ENCODE measurements at regions not wholly inside any gene's neighbourhood (a gene's known extent, or its start where the extent isn't known, plus 50 kb on each side); places are given as distances from the start of the nearest gene placed in this dataset.
A peak's percentile ranks its signal among the peaks of the same experiment; 100 is the strongest.
"Not testable (repeated sequence)": the region's sequence is repeated elsewhere in the genome, so short reads cannot be mapped to it uniquely, and the experiment has no call there.

GRCh38 chr6:145087034-145087433 lies 648.3 kb downstream of the EPM2A start:
- no peak for DNase-seq

DNA sequence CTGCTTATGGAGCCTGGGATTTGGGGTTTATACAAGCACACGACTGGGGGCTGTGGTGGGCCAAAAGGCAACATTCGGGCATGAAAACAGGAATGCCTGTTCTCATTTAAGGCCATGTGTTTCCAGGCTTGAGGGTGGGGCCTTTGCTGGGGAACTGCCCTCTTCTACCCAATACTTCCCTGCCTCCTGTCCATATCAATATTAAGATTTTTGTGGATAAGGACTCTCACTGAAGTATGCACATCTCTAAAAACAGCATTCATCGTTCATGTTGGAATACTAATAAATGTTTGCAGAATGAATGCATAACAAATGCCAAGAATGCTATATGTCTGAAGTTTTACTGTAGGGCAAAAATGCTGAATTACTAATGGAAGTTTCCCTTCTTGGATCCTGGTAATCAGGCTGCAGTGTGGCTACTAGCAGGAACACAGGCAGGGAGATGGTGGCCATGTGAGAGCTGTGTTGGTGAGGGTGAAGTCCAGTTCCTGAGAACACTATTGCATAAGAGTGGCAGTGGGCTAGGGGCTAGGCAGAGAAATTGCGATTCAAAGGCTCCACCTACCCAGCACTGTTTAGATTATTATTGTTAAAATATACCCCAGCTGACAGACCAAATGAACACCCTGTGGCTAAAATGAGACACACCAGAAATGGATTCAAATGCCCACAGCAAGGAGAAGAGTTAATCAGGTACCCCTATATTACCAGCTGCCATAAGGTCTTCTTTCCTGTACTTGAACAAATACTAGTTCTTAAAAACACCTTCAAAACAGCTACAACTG lies 644.3 kb downstream of the EPM2A start:
- DNase-seq, result no peak

GRCh38 chr6:145091586-145092142 lies 643.7 kb downstream of the EPM2A start:
- DNase-seq, result no peak

DNA sequence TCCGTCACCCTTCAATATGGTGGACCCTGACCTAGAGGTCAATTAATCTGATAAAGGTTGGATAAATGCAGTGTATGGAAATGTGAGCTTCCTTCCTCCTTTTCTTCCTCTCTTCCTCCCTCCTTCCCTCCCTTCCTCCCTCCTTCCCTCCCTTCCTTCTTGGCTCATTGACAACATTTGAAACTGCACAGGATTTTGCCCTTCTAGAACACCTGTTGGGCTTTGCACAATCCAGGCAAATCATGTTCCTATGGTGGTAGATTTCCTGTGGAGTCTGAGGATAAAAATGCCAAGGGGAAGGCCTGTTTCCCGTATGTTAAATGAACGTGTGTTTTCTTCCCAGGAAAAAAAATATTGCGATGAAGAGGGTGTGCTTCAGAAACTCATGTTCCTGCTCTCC lies 642.8 kb downstream of the EPM2A start:
- DNase-seq, result no peak

DNA sequence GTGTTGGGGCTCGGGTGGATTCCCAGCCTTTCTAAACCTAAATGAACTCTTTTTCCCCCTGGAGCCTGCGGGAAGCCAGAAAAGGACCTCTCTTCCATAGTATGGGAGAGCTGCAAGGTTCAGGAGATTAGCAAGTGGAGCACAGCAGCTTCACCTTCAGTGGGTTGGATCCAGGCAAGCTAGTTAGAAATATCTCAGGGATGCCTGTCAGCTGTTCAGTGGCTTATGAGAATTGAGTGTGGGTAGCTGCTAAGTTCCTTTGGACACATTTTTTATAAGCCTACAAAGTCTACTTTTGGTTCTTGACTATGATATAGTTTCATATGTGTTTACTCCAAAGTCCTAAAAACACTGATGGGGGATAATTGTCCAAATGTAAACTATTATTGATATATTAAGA lies 642.1 kb downstream of the EPM2A start:
- no peak for DNase-seq

- DNase-seq, result no peak
These were observed 638.5 kb downstream of the EPM2A start for GRCh38 chr6:145096846-145097245.

DNA sequence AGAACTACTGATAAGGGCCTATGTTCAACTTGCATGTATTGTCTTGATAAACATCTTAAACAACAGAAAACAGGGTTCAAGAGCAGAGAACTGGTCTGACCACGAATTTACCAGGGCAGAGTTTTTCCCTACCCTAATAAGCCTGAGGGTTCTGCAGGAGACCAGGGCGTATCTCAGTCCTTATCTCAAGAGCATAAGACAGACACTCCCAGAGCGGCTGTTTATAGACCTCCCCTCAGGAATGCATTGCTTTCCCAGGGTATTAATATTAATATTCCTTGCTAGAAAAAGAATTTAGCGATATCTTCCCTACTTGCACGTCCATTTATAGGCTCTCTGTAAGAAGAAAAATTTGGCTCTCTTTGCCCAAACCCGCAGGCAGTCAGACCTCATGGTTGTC lies 637.2 kb downstream of the EPM2A start:
- not testable (repeated sequence) for DNase-seq

DNA sequence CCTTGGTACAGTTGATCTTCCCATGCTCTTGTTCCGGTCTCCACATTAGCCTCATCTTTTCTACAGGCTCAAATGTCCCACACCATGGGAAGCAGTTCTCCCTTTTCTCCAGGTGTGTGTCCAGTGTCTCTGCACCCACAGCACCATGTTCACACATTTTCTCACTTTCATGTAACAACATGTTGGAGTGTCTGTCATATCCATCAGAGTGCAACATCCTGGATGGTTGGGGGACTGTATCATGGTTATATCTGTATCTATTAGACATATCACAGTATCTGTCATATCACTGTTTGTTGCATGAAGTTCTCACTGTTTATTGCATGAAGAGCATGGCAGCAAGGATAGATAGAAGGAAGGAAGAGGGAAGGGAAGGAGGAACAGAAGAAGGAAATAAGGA lies 635.6 kb downstream of the EPM2A start:
- no peak for DNase-seq

GRCh38 chr6:145110109-145110508 lies 625.2 kb downstream of the EPM2A start:
- no peak for DNase-seq

- not testable (repeated sequence) for DNase-seq
These were observed 623.9 kb downstream of the EPM2A start for GRCh38 chr6:145111407-145111806.

DNA sequence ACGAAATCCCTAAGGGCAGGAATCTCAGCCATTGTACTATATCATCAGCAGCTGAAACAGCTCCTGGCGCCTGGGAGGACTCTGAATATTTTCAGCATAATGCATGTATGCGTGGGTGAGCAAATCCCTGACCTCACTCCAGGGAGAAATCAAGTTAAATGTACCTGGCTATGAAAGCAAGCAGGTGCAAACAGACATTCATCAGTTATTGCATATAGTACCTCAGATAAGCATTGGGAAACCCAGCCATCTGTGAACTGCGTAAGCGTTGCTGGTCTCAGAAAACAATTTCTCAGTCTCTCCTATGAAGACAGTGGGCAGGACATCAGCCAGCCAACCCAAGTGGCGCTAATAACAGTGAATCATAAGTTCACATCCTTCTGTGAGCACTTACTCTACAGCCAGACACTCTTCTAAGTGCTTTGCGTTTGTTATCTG lies 622.6 kb downstream of the EPM2A start:
- DNase-seq, result peak; percentile 4

GRCh38 chr6:145115638-145116037 lies 619.7 kb downstream of the EPM2A start:
- no peak for DNase-seq

DNA sequence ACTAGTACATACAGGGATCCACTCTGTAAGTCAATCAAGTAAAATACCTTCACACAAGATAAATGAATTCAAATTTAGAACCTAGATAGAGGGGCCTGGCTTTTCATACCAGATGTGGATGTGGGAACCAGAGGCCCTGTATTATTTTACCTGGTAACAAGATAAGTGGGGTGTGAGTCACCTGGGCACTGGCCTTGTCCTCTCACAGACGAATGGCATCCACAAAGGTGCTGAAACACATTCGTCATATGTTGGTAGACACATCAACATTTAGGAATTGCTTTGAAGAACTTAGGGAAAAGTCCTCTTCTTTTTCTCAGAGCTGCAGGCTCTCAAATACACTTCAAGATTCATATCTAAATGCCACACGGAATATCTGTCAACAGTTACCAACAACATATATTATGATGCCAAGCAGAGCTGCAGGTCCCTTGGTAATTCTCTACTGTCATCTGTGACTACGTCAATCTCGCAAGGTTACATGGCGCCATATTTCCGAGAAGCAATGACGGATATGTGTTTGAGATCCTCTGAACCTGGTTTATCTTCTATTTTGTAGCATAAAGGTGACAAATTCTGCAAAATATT lies 618.6 kb downstream of the EPM2A start:
- no peak for DNase-seq

GRCh38 chr6:145118224-145118623 lies 617.1 kb downstream of the EPM2A start:
- no peak for DNase-seq

DNA sequence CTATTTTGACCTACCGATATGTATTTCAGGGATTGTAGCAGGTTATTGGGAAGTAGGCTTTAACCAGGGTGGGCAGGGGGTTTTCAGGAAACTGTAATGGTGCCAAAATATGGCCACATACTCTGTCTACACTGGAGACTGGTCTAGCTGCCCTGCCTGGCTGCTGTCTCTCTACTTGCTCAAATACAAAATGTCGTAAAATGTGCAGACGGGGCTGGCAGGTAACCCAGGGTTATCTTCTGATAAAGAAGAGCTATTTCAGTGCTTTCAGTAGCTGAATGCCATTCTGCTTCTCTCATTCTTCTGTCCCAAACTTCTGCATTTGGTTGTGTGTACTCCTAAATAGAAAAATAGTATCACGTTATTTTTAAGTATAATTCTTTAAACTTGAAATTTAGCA lies 616.2 kb downstream of the EPM2A start:
- DNase-seq, result no peak

GRCh38 chr6:145132709-145133108 lies 602.6 kb downstream of the EPM2A start:
- DNase-seq, result no peak

- no peak for DNase-seq
These were observed 599.6 kb downstream of the EPM2A start for GRCh38 chr6:145135702-145136101.

- peak; percentile 28 for DNase-seq
These were observed 597.9 kb downstream of the EPM2A start for GRCh38 chr6:145137425-145137824.

GRCh38 chr6:145138469-145139139 lies 596.7 kb downstream of the EPM2A start:
- DNase-seq, result no peak

DNA sequence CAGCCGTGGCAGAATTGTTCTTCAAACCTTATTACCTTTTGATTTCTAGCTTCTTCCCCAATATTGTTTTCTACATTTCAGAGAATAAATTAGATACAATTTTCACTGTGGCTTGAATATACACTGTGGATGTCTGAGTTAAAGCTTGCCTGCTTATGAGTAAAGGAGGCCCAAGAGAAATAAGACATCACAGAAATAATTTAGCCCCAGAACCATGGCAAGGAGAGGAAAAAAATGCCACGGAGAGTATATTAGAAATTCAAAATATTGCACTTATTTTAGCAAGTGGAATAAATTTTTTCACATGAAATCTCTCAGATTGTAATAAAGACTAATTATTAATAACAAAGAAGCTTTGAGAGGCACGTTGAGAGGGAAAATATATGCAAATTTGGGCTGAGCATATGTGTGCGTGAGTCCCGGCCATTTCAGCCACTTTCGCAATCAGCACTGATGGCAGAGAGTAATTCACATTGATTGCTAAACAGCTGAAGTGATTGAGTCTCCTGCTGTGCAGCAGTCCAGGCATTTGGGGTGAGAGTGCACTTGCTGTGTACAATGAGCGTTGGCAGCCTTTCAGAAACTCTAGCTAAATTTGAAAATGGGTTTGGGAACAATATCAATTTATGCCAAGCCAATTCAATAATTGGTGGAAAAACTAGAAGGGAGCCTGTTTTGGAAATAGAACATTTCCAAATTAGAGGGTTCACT lies 596.0 kb downstream of the EPM2A start:
- no peak for DNase-seq

- no peak for DNase-seq
These were observed 595.4 kb downstream of the EPM2A start for GRCh38 chr6:145139895-145140294.

GRCh38 chr6:145141572-145141971 lies 593.7 kb downstream of the EPM2A start:
- no peak for DNase-seq

DNA sequence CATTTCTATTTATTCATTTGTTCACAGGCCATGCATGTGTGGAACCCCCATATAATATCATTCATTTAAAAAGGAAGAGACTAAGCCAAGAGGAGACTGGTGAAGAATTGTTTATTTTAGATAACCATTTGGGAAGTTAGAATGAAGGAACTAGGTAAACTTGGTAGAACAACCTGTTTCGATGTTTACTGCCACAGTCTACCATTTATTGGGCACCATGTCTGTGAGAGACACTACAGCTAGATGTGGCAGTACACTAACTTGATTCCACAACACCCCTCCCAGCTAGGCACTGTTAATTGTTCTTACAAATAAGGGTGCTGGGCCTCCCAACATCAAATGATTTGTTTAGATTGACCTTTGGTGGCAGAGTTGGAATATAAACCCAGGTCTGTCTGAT lies 592.4 kb downstream of the EPM2A start:
- no peak for DNase-seq
